ENCODE measurements at regions not wholly inside any gene's neighbourhood (a gene's known extent, or its start where the extent isn't known, plus 50 kb on each side); places are given as distances from the start of the nearest gene placed in this dataset.
A peak's percentile ranks its signal among the peaks of the same experiment; 100 is the strongest.
"Not testable (repeated sequence)": the region's sequence is repeated elsewhere in the genome, so short reads cannot be mapped to it uniquely, and the experiment has no call there.

DNA sequence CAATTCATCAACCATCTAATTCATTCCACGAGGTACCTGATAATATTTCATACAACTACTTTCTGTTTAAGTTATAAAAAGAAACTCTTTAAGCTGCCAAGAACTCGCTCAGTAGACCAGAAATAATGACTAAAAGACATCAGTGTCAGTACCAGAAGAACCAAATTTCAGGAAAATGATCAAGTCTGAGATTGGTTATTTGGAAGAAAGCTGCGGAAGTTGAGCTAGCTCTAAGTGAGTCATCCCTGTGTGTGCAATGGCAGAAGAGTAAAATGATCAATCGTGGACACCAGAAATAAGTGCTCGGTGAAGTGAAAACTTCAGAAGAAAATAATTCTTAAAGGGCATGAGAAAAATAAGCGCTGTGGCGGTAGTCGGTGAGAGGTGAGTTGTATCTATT, 933.2 kb upstream of the CHORDC1 start:
- no peak for DNase-seq (ENCODE audit: low read depth)

DNA sequence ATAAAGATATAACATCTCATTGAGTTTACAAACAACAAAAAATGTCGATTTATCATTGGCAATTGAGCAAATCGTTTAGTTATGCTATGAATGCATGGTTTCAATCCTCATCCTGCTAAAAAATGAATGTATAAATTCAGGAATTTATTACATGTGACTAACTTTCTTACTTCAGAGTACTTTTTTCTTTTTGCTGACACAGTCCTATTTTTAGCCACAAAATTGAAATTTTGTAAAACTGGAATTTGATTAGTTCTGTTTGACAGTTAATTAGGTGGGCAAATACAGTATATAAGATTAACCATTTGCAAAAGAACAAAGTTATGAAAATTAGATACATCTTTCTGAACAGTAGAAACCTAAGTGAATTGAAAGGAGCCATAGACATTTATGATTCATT, 925.0 kb upstream of the CHORDC1 start:
- no peak for DNase-seq (ENCODE audit: low read depth)

DNA sequence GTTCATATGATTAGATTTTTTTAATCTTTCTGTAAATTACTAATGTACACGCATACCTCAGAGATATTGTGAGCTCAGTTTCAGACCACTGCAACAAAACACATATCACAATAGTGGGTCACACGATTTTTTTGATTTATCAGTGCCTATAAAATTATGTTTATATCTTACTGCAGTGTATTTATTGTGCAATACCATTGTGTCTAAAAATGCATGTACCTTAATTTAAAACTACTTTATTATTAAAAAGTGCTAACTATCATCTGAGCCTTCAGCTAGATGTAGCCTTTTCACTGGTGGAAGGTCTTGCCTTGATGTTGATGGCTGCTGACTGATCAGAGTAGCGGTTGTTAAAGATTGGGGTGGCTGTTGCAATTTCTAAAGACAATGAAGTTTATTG, 918.8 kb upstream of the CHORDC1 start:
- DNase-seq (ENCODE audit: low read depth), result no peak

DNA sequence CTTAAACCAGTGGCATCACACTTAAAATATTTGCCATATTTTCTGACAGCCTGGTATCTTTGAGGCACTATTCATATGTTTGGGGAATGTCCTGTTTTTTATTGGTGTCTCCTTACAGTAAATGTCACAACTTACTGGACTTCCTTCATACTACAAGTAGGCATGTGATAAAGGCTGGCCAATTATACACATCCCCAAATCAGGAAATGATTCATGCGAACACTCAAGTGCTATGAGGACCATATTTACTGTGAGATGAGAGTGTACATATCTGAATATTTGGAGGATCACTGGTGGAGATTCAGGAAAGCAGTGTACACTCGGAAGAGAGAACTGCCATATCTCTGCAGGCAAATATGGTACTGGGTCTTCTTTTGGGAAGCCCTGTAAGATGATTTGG, 913.8 kb upstream of the CHORDC1 start:
- DNase-seq (ENCODE audit: low read depth), result no peak

DNA sequence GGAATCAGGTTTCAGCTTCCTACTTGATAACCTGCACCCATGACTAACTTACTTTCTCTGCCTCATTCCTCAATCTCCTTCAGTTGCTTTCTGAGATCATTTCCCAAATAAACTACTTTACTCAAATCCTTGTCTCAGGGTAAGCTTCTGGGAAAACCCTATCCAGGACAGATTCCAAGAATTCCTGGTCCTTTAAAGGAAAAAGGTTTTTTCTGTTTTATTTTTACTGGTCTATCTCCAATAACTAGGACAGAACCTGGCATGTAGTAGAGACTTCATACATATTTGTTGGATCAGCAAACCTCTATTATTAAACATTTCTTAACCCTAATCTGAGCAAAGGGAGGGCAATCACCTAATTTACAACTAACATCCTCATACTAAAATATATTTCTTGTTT, 910.5 kb upstream of the CHORDC1 start:
- no peak for DNase-seq (ENCODE audit: low read depth)

DNA sequence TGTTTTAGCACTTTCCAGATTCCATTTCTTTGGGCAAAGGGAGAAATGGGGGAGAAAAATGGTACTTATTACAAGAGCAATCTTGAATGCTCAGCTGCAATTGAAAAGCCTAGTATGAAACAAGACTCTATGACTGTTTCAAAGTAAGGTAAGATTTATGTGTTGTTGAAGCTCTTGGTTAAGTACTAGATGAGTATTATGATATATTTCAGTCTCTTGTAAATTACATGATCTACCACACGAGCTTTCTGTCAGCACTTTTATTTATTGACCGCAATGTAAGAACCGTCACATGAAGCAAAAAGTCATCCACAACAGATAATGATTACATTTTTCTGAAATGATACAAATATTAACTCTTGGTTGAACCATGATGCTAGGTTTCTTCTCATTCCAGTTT, 906.7 kb upstream of the CHORDC1 start:
- peak; percentile 39 for DNase-seq (ENCODE audit: low read depth)

DNA sequence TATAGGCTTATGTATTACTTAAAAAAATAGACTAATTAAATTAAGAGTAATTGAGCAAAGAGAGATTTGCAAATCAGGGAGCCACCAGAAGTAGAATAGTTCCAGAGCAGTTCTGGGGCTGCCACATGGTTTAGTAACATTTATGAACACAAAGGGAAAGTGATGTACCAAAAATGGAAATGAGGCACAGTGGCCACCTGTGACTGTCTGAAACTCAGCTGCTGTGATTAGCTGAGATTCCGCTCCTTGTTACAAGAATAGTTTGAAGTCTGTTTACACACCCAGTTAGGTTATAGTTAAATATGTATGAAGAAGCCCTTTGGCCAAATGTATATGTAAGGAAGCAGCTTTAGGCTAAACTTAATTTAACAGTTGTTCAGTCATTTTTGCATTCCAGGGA, 901.5 kb upstream of the CHORDC1 start:
- DNase-seq (ENCODE audit: low read depth), result no peak

DNA sequence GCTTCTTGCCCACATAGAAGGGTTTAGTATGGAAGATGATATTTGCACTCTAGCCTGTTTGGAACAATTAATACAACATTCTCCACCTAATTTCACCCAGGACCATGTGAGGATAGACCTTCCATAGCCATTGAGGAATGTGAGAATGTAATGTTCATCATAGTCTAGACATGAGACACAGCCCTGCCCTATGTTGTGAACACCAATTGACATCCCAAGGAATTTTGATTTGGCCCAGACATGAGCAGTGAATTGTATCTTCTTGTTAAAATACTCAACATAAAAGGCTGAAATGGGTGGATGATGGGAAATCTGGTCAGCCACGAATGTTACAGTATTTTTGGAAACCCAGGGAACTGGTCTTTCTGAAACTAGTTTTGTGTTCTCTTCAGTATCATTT, 892.3 kb upstream of the CHORDC1 start:
- no peak for DNase-seq (ENCODE audit: low read depth)

DNA sequence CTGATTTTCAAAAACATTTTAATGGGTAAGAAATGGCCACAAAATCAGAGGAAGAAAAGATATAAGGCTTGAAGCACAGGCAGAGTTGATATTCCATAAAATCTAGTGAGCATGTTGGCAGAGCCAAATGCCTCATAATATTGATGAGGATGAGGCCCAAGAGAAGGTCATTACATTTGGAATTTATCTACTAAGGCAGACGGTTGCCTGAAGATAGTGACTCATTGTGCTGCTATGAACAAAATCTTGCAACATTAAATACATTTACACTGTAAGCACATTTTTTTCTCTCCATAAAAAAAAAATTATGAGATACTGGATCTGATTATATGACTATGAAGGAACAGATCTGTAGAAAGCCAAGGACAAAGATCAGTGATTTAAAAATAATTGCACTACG, 881.4 kb upstream of the CHORDC1 start:
- peak; percentile 82 for DNase-seq (ENCODE audit: low read depth)

DNA sequence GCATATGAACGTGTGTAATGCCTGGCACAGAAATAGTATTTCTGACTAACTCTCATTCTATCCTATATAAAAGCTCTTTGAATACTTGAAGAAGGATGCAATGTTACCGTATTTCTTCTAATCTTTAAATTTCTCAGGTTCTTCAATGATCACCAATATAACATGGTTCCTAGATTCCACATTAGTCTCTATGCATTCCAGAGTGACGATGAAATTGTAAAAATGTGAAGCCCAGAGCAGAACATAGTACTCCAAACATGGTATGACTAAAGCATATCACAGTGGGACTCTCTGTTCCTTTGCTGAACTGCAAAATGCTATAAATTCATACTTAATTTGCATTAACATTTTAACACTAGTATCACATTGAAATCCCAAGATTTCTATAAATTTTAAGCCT, 877.6 kb upstream of the CHORDC1 start:
- DNase-seq (ENCODE audit: low read depth), result no peak

DNA sequence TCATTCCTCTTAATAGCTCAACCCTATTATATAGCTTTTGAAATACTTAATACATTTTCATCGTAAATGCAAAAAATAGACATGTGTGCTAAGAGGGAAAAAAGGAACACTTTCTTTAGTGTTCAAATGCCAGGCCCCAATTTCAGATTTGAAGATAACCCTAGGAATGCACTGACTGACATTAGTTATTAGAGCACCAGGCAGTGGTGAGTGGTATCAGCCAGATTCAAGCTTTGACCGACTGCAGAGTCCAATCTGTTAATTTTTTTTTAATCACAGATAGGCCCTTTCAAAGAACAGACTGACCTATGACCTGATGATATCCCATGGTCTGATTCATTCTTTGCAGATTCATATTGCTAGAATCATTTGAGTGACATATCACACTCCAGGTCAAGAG, 874.2 kb upstream of the CHORDC1 start:
- DNase-seq (ENCODE audit: low read depth), result no peak

DNA sequence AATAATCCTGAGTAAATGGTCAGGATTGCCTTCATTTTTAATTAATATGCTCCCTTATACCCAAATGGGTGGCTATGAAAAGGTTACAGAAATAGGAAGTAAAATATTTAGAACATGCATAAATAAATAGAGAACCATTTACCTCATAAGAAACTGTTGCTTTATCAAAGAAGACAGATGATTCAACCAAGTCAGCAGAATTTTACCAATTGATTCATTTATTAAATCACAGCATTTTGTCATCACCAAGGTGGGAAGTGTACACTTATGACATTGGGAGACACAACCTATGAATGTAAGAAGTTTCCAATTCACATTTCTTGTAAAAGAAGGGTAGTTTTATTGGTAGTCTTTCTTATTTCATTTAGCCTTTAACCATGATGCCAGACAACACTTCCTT, 870.3 kb upstream of the CHORDC1 start:
- DNase-seq (ENCODE audit: low read depth), result no peak

DNA sequence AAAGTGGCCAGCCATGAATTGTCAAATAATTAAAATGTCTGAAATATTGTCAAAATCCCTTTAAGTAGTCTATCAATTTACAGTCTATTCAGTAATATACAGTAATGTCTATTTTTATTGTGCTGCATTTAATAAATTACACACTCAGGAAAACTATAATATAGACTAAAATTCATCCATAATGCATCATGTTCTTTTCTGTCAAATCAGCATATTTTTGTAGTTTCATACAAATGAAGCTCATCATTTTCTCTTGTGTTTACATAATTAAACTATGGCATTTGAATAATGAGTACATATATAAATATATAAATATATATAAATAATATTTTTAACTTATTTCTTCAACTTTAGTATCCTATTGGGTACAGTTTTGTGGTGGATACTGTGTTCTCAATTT, 868.7 kb upstream of the CHORDC1 start:
- DNase-seq (ENCODE audit: low read depth), result no peak

DNA sequence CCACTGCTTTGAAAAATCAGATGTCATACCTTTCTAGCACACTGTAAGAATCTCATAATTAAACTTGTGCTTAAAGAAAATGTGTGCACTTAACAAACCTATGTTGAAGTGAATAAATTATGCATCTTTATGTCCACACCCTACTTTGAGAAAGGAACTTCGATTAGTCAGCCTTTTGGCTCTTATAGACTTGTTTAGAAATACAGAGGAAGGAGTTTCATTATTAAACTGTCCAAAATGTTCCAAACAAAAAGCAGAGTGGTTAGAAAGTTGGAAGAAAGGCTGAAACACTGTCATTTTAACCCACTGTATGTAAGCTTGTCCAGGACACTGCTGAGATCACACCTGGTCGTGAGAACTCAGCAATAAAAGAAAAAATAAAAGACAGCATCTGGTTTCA, 863.2 kb upstream of the CHORDC1 start:
- DNase-seq (ENCODE audit: low read depth), result no peak

DNA sequence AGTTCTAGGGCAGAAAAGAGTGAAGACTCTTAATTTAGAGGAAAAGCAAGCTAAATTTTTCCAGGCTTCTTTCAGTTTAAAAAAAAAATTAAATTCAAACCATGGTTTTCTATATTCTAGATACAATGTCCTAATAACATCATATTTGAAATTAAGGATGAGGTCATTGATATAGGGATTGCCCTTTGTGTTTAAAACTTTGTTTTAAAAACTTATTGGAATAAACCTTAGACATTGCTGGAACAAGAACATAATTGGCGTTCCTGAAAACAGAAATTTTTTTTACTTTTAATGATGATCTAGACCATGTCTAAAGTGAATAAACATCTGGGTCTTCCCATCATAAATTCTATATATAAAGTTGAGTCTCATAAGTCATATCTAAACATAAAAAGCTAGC, 859.4 kb upstream of the CHORDC1 start:
- no peak for DNase-seq (ENCODE audit: low read depth)

DNA sequence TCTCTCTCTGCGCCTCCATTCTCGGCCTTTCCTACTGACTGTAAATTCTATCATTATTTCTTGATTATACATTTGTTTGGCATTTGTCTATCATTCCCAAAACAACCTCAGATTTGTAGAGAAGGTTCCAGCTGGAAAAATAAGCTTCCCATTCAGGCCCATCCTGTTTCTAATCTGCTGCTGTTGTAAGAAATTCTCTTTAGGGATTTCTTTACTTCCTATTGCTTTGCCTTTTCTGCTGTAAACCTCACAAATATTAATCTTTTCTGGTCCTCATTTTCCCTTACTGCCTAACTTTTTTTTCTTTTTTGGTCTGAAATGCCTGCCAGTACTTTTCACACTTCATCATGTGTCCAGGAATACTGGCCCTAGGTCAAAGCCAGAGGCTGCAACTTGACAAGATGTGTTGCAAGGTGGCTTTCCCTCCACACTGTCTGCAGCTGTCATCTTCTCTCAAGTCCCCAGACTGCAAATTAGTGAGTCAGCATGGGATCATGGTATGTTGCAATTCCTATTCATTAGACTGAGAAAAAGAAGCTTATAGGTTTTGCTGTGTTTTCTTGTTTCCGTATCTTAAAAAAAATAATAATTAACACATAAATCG, 858.7 kb upstream of the CHORDC1 start:
- peak; percentile 77 for DNase-seq (ENCODE audit: low read depth)

DNA sequence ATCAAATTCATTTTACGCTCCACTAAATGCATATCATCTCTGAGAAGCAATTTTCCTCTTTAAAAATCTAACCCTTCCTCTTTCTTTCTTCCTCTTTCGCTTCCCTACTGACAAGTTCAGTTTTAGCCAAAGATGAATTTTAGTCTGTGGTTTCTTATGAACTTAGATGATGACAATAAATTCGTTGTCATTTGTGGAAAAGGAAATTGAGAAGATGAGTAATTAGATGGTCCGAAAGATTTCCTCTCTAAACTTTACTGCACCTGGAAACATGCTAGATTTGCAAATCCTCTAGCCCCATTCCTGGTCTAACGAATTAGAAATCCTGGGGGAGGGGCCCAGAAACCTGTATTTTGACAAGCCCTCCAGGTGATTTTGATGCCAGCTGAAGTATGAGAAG, 855.4 kb upstream of the CHORDC1 start:
- DNase-seq (ENCODE audit: low read depth), result no peak

DNA sequence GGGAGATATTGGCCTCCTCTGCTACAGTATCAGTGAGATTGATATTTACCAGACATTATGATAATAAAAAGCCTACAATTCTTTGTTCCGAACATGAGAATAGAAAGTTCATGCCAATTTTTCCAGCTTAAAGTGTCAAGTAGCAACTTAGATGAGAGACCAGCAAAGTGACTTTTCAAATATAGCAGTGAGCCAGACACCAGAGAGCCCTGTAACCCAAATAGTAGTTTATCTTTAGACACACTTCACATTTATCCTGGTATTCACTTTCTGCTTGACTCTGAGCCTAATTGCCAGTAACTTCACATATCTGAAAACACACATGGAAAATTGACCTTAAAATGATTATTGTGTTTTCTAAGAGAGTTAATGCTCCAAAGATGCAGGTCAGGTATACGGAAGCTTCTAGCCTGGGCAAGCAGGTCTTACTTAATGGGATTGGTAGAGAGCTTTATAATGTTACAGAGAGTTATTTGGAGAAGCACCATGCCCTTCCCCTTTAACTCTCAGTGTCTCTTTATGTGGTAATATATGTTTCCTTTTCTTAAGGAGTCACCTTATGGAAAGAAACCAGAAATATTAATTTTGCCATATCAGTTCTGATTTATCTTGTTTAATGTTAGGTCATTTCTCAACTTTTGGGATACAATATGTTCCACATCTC, 852.3 kb upstream of the CHORDC1 start:
- no peak for DNase-seq (ENCODE audit: low read depth)

DNA sequence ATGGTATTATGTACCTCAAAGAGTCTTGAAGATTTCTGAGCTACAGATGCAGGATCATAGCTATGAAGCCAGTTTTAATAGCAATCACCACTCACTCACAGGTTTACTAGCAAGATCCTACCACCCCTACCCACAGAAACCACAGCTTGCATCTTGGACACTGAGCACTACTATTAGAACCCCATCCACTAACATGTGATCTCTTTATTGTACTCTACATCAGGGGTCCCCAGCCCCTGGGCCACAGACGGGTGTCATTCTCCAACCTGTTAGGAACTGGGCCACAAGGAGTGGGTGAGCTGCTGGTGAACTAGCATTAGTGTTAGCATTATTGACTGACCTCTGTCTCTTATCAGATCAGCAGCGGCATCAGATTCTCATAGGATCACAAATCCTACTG, 844.8 kb upstream of the CHORDC1 start:
- no peak for DNase-seq (ENCODE audit: low read depth)

DNA sequence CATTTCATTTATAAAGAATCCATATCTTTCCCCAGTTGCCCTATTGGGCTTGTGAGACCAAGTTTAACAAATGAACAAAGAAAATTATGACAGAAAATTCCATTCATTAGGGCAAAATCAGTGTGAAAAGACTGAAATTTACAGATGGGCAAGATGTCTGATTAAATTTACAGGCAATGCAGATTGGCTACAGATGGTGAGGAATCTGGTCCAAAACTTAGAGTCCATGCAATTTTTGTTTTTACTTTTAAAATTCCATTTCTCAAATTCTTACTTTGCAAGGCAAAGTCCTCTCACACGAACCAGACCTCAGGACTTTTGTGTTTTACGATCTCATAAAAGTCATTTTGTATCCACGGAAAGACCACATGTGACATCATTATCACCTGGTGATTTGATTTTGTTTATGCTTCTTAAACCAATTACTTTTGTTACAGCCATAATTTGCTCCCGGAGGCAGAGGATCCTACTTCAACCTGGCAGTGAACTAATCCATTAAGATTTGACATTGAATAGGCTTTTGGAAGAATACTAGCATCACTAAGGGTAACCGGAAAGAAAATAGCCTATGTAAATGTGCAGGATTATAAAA, 843.7 kb upstream of the CHORDC1 start:
- no peak for DNase-seq (ENCODE audit: low read depth)

DNA sequence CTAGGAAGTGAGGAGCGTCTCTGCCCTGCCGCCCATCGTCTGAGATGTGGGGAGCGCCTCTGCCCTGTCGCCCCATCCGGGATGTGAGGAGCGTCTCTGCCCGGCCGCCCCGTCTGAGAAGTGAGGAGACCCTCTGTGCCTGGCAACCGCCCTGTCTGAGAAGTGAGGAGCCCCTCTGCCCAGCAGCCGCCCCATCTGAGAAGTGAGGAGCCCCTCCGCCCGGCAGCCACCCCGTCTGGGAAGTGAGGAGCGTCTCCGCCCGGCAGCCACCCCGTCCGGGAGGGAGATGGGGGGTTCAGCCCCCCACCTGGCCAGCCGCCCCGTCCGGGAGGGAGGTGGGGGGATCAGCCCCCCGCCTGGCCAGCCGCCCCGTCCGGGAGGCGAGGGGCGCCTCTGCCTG, 840.5 kb upstream of the CHORDC1 start:
- DNase-seq (ENCODE audit: low read depth), result not testable (repeated sequence)

DNA sequence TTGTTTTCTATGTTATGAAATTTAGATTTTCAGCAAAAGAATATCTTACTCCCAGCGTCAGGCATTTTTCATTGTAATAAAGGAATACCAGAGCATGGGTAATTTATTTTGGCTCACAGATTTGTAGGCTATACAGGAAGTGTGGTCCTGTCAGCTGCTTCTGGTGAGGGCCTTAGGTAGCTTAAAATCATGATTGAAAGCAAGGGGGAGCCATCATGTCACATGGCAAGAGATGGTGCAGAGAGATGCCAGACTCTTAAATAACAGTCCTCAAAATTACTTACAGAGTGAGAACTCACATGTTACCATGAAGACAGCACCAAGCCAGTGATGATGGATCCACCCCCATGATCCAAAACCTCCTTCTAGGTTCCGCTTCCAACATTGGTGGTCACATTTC, 825.0 kb upstream of the CHORDC1 start:
- no peak for DNase-seq (ENCODE audit: low read depth)

DNA sequence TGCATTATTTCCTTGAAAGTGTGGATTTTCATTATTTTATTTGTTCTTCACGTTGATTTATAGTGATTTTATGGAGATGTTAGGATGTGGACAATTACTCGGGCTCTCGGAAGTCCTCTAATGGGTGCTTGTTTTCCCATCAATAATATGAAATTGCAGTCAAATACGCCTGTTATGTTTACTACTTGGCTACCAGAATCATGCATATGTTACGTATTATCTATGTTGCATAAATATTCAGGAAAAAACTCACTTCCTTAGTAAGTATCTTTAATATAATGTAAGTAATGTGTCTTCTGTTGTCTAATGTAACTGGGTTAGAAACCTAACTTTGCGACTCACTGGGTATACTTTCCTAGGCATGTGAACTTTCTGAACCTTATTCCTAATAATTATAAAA, 823.4 kb upstream of the CHORDC1 start:
- DNase-seq (ENCODE audit: low read depth), result no peak

DNA sequence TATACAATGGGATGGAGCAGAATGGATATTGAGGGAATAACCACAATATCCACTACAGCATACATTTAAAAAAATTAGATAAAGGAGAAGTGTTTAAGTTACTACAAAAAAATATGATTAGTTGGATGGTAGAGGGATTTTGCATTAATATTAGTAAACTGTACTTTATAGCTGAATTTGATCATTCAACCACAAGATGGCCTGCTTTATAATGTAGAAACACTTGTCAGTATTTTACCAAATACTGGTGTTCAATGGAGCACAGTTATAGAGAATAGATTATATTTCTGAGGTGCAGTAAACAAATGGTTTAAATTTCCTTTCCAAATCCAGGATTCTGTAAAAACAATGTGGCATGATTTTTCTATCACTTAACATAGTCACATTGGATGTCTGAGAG, 818.8 kb upstream of the CHORDC1 start:
- DNase-seq (ENCODE audit: low read depth), result peak; percentile 5
